Heart right ventricle (tissue), 16 donors: ENCODE measurements at regions not wholly inside any gene's neighbourhood (a gene's known extent, or its start where the extent isn't known, plus 50 kb on each side); places are given as distances from the start of the nearest gene placed in this dataset.

Source experiments
- ATAC-seq, 8 donors: fragments of 200-7000 bp; cut with Tn5 transposase; one replicate each; pipeline ENCODE4 v1.9.1; 2020; ENCODE audit warnings: mild to moderate bottlenecking in 8 of 8, moderate library complexity in 8 of 8, moderate number of reproducible peaks in 1 of 8
- DNase-seq, 2 donors: peaks; one replicate each; pipeline ENCODE4 v3.0.0-alpha.2; 2020
- H3K27ac ChIP-seq, 10 donors: fragments of 200-600 bp; sonication (generic) in 2 of 10; one replicate each; pipeline versions ENCODE4 v1.5.0 to v1.8.0; 2020 to 2022; ENCODE audit warnings: mild to moderate bottlenecking in 3 of 10
- H3K27me3 ChIP-seq, 7 donors: fragments of 200-600 bp; one replicate each; pipeline ENCODE4 v1.8.0; 2021 to 2022; ENCODE audit warnings: mild to moderate bottlenecking in 2 of 7
- H3K36me3 ChIP-seq, 9 donors: fragments of 200-600 bp; sonication (generic) in 1 of 9; one replicate each; pipeline versions ENCODE4 v1.5.0 to v1.8.0; 2020 to 2022; ENCODE audit warnings: mild to moderate bottlenecking in 2 of 9
- H3K4me1 ChIP-seq, 9 donors: fragments of 200-600 bp; sonication (generic) in 1 of 9; one replicate each; pipeline versions ENCODE4 v1.5.0 to v1.8.0; 2020 to 2022; ENCODE audit warnings: mild to moderate bottlenecking in 4 of 9
- H3K4me3 ChIP-seq, 10 donors: fragments of 200-600 bp; sonication (generic) in 2 of 10; one replicate each; pipeline versions ENCODE4 v1.5.0 to v1.8.0; 2020 to 2022; ENCODE audit warnings: mild to moderate bottlenecking in 7 of 10, moderate library complexity in 2 of 10
- H3K9me3 ChIP-seq, 11 donors: fragments of 200-600 bp in 10 of 11; sonication (generic) in 2 of 11; one replicate each; pipeline versions ENCODE4 v1.5.0 to v1.8.0; 2013 to 2022; ENCODE audit warnings: mild to moderate bottlenecking in 2 of 11, control low read depth in 1 of 11, moderate library complexity in 1 of 11
- WGBS, 2 donors: extraction: QIAGEN DNeasy Blood & Tissue Kit; methylation state at CpG; one replicate each; pipeline ENCODE4 v1.1.7; 2013; ENCODE audit warnings: inconsistent platforms in 1 of 2; 5-methylcytosine and 5-hydroxymethylcytosine counted together
- intact Hi-C, 10 donors: fragments of 100-400 bp; cut with DNase I; formaldehyde crosslinking; loops; one replicate each; pipeline versions ENCODE4 v1.11.1 to v1.14.2; 2022
- TF ChIP-seq, protein P1 (sequence below), 9 donors: fragments of 200-600 bp; sonication (generic) in 2 of 9; IDR thresholded peaks; one replicate each; pipeline versions ENCODE4 v1.5.0 to v1.8.0; 2021 to 2022; ENCODE audit warnings: antibody characterized with exemption in 9 of 9, mild to moderate bottlenecking in 5 of 9, moderate library complexity in 1 of 9
- donor health status: Arrhythmogenic right ventricular cardiomyopathy.
- donor health status: ischemic (EF 13 %, LVEDD 7.1; RV severe dilation, severe dysfunction).
- donor health status: healthy with polysubstance abuse.
- donor health status: DM: no; HTN: yes; CAD: no.
- donor health status: DM: no; HTN: no; CAD: no.
- donor health status: ischemic (EF 25% LVEDD 6.9; RV normal size, moderate dysfunction).
- donor health status: ischemic (EF 25% LVEDD 5.7; RV mildly dilated, moderate dysfunction).
- donor health status: healthy.
- donor health status: DM: yes; HTN: yes; CAD: no.
- donor health status: Ischemic cardiomyopathy.
- donor health status: ischemic (EF 35%, LVEDD 5.7; RV mildly dilated, moderate dysfunction).
- donor health status: nonischemic (EF 11% LVEDD 7.7; RV severe dilation, severe dysfunction).
- donor health status: DM: yes; HTN: yes; CAD: no.
- donor health status: PGD.
- donor health status: ischemic (EF 29% LVEDD 5.4; RV normal size, mild dysfunction).
- donor health status: nonischemic (EF 23%, LVEDD 6.1; RV moderate dilation, normal function).

DNA sequence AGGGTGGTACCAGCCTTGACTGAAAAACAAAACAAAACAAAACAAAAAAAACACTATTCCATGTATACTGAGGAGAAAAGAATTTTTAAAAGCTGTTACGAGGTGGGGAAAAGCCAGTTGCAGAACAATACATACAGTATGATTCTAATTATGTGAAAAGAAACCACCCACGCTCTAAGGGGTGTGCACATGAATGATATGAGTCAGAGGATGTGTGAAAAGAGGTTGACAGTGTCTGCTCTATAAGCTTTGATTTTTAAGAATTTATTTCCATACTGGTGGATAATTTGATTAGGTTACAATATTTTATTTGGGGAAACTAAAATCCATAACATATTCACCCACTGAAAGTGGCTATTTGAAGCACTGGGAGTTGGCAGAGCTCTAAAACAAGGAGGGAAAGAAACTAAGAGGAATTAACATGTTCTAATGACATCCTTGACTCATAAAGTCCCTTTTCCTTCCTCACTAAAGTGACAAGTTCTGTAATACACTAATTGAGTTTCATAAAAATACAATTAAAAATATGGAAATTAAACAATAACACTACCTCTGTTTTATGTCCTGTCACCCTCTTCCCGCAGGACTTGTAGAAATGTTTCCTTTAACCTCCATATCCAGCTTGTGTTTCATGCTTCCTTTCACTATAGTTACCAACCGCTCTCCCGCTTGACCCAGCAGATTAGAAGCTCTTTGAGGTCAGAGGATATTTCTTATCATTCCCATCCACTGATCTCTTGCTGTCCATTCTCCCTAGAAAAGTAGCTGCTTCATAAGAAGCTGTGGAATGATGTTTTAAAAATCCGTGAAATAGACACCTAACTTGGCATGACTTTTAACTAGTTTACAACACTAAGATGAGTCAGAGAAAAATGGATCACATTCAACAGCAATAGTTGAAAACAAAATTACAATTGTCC lies 118.6 kb upstream of the CCDC28A start:
- Histone ChIP-seq H3K4me3 (no peak overlapping the region), H3K9me3 (no peaks in the 10 kb centered on the region), H3K27me3 (no peaks in the 10 kb centered on the region), H3K36me3 (no peaks in the 10 kb centered on the region), H3K4me1 (peaks cover 0 to 25% (median 0%) of the 10 kb centered on the region in 9 donors), H3K27ac (no peak overlapping the region)
- TF ChIP-seq, protein P1, sequence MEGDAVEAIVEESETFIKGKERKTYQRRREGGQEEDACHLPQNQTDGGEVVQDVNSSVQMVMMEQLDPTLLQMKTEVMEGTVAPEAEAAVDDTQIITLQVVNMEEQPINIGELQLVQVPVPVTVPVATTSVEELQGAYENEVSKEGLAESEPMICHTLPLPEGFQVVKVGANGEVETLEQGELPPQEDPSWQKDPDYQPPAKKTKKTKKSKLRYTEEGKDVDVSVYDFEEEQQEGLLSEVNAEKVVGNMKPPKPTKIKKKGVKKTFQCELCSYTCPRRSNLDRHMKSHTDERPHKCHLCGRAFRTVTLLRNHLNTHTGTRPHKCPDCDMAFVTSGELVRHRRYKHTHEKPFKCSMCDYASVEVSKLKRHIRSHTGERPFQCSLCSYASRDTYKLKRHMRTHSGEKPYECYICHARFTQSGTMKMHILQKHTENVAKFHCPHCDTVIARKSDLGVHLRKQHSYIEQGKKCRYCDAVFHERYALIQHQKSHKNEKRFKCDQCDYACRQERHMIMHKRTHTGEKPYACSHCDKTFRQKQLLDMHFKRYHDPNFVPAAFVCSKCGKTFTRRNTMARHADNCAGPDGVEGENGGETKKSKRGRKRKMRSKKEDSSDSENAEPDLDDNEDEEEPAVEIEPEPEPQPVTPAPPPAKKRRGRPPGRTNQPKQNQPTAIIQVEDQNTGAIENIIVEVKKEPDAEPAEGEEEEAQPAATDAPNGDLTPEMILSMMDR (IDR thresholded peaks at IDR 0.05), result no peak
- WGBS, 2 donors, result 69 to 75% methylated on average over 6 of the region's 6 CpGs
- peak in 3 of 8 donors; percentile 53 to 72 (median 69) for ATAC-seq
- intact Hi-C loops, result no loop called here
- DNase-seq, result no peak

DNA sequence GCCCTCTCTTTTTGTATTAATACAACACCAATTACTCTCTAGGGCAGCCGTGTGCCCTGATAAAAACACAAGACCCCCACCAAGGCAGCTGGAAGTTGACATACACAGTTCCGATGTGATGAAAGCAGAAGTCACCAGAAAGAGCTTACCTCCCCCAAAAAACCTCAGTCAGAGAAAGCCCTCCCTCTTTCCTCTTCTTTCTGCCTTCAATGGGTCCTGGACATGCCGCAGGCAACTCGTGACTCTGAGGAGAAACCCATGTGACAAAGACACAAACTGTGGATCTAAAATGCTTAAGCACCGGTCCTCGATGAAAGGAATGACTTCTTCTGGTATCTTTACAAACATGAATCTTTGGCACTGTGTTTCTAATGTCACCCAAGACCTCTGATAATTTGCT lies 117.7 kb upstream of the CCDC28A start:
- TF ChIP-seq, protein P1 (IDR thresholded peaks at IDR 0.05), result no peak
- intact Hi-C loops, result no loop called here
- Histone ChIP-seq H3K4me1 (peaks cover 0 to 25% (median 0%) of the 10 kb centered on the region in 9 donors), H3K36me3 (no peaks in the 10 kb centered on the region), H3K4me3 (no peak overlapping the region), H3K27me3 (no peaks in the 10 kb centered on the region), H3K9me3 (no peaks in the 10 kb centered on the region), H3K27ac (no peak overlapping the region)
- DNase-seq (no peak), ATAC-seq (no peak)
- 82 to 89% methylated on average over 6 of the region's 6 CpGs for WGBS, 2 donors

DNA sequence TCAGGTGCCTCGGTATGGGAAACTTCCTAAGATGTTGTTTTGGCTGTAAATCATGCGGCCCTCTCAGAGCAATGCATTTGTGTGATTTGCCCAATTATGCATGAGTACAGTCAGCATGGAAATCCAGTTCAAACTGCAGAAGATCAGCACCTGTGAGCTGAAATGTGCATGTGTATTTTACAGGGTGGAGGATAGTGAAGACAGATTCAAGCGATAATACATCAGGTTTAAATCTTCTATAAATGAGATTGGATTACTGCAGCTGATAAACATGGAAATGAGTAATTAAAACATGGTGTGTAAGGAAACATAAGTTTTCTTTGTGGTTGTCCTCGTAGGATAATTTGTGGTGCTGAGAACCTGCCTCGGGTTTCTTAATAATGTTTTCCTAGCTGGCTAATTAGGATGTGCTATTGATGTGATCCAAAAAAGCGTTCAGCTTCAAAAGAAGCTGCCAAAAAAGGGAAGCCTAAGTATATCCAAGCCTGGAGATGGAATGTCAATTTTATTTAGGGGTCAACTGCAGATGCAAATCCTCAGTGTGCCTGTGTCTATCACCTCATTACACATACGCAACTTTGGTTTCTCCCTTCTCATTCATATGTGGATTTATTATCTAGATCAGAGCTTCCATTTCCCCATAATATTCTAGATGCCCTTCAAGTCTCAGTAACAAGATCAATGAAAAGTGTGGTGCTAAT lies 117.1 kb upstream of the CCDC28A start:
- TF ChIP-seq, protein P1 (IDR thresholded peaks at IDR 0.05), result no peak
- no peak overlapping the region for H3K27ac ChIP-seq
- intact Hi-C loops, result no loop called here

DNA sequence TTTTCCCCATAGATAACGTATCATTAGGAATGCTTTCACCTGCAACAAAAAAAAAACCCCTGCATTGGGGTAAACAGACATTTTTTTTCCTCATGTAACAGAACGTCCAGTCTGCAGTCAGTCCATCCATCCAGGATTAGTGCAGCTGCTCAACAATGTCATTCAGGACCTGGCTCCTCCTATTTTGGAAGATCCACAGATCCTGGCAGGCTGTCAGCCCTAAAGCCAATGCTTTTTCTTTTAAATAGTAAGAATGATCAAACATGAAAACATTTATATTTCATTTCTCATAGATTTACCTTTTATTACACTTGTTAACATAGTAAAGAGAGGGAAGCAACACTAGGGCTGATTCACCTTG lies 116.5 kb upstream of the CCDC28A start:
- no peaks in the 10 kb centered on the region for H3K36me3 ChIP-seq
- ATAC-seq, result no peak
- intact Hi-C loops, result no loop called here
- no peak overlapping the region for H3K4me3 ChIP-seq
- TF ChIP-seq, protein P1 (IDR thresholded peaks at IDR 0.05), result no peak
- no peak for DNase-seq
- peaks cover 0 to 25% (median 0%) of the 10 kb centered on the region in 9 donors for H3K4me1 ChIP-seq
- H3K9me3 ChIP-seq, result no peaks in the 10 kb centered on the region
- H3K27ac ChIP-seq, result no peak overlapping the region
- H3K27me3 ChIP-seq, result no peaks in the 10 kb centered on the region
- 58 to 60% methylated on average over 2 of the region's 2 CpGs for WGBS, 2 donors

More for the DNA sequence above, 117.1 kb upstream of the CCDC28A start:
- Histone ChIP-seq H3K27me3 (no peaks in the 10 kb centered on the region), H3K4me3 (no peak overlapping the region), H3K9me3 (no peaks in the 10 kb centered on the region), H3K4me1 (peaks cover 0 to 25% (median 0%) of the 10 kb centered on the region in 9 donors), H3K36me3 (no peaks in the 10 kb centered on the region)
- no peak for ATAC-seq
- no peak for DNase-seq
- WGBS, 2 donors, result 83 to 86% methylated on average over 7 of the region's 7 CpGs
